GM10248 (cell line): ENCODE measurements at regions not wholly inside any gene's neighbourhood (a gene's known extent, or its start where the extent isn't known, plus 50 kb on each side); places are given as distances from the start of the nearest gene placed in this dataset.

Experiments used
- CTCF ChIA-PET: fragments of 300-600 bp; sonication (Branson Sonifier 250); formaldehyde crosslinking; extraction: SDS; loops from one replicate; lab custom pipeline; 2021; ENCODE audit warnings: antibody characterized with exemption; lab: Yijun Ruan, JAX
- POLR2A ChIA-PET: fragments of 350-650 bp; sonication (Branson Sonifier 250); formaldehyde crosslinking; extraction: SDS; loops from one replicate; lab custom pipeline; 2020; ENCODE audit warnings: antibody characterized with exemption; lab: Yijun Ruan, JAX
- DNase-seq: peaks from one replicate; pipeline ENCODE4 v3.0.0; 2012; ENCODE audit errors: extremely low spot score
- CTCF ChIP-seq: IDR thresholded peaks from 2 replicates; pipeline ENCODE4 v1.5.1; 2012; ENCODE audit warnings: mild to moderate bottlenecking, low read depth; ENCODE audit errors: extremely low read depth, missing control alignments, control extremely low read depth

- ChIA-PET POLR2A (no interaction called here), CTCF (interaction anchor here (1.0 to 3.4 kb wide), 9 partner anchors 9 to 906 kb away, joined by 3 to 14 read pairs (median 4); no protein-coding TSS in a partner anchor)
- TF ChIP-seq CTCF = no peak
- DNase-seq = no peak
Observed at GRCh38 chr1:168441745-168442144, 102.1 kb downstream of the XCL2 start.

DNA sequence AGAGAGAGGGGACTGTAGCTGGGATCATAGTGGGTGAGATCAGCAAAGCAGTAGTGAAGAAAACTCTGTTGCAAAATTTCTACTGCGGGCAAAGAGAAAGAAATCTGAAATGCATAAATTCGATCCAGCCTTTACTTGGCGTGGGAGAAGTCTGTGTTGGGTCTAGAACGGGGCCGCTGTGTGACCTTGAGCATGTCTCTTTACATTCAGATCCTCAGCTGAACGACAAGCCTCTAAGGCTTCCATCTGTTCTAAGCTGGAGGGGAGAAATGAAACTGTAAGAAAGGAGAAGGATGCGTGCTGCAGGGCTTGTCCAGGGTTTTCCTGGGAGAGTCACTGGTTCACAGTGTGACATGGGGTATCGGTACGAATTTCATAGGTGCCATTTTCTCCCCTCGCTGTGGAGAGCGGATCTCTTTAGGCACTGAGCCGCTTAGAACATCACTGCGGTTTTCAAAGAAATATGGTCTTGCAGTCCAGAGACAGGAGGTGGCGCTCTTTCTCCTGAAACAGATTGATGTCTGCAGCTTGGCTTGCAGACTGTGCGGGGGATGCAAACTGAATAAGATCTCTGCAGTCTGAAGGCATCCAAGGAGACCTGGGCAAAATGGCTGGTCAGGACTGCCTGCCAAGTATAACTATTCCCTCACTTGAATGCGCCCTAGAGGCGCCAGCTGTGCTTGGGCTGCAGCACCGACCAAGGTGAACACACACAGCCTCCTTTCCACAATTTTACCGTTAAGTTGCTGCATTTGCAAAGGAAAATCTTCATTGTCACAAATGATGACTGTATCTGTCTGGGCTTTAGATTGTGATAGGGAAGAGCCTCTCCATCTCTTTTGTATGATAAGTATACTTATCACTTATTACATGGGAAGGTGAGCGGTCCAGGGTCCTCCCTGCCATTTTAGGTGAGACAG, 104.1 kb downstream of the XCL2 start:
- peak; percentile 68 for DNase-seq
- CTCF ChIA-PET = interaction anchor here (0.6 to 4.4 kb wide), 39 partner anchors 8 to 921 kb away, joined by 3 to 29 read pairs (median 4); partner anchors contain the start of gene XCL1
- peak; percentile 79 for TF ChIP-seq CTCF
- POLR2A ChIA-PET = no interaction called here

GRCh38 chr1:168438626-168439025, 105.2 kb downstream of the XCL2 start:
- no peak for TF ChIP-seq CTCF
- ChIA-PET POLR2A (no interaction called here), CTCF (interaction anchor here (0.9 to 4.4 kb wide), 22 partner anchors 9 to 922 kb away, joined by 3 to 29 read pairs (median 4); partner anchors contain the start of gene XCL1)
- no peak for DNase-seq

GRCh38 chr1:168437821-168438220, 106.0 kb downstream of the XCL2 start:
- no peak for TF ChIP-seq CTCF
- ChIA-PET CTCF (interaction anchor here (1.0 to 4.4 kb wide), 4 partner anchors 10 to 911 kb away, joined by 3 to 25 read pairs (median 4); no protein-coding TSS in a partner anchor), POLR2A (no interaction called here)
- DNase-seq = no peak

- ChIA-PET POLR2A (no interaction called here), CTCF (interaction anchor here (1.6 to 2.2 kb wide), 3 partner anchors 10 to 93 kb away, joined by 4 to 10 read pairs (median 7); no protein-coding TSS in a partner anchor)
- TF ChIP-seq CTCF = no peak
- no peak for DNase-seq
Observed at GRCh38 chr1:168435439-168435838, 108.4 kb downstream of the XCL2 start.

- TF ChIP-seq CTCF = no peak
- CTCF ChIA-PET = interaction anchor here (1.0 kb wide), 3 partner anchors 10 to 915 kb away, joined by 4 to 7 read pairs (median 5); no protein-coding TSS in a partner anchor
- POLR2A ChIA-PET = no interaction called here
- DNase-seq = no peak
Observed at GRCh38 chr1:168433238-168433637, 110.6 kb downstream of the XCL2 start.
